BLaER1 treated with 17β-estradiol and CSF1 and Interleukin-3, amounts not matched to agents 10 nM and 100 nM (cell line): ENCODE measurements at regions not wholly inside any gene's neighbourhood (a gene's known extent, or its start where the extent isn't known, plus 50 kb on each side); places are given as distances from the start of the nearest gene placed in this dataset.

Experiments used
- H3K27ac ChIP-seq, 11 experiments: shearing (Covaris generic); formaldehyde crosslinking; 2 replicates each; pipeline ENCODE4 v1.8.1; 2022
- H3K27me3 ChIP-seq, 11 experiments: shearing (Covaris generic); formaldehyde crosslinking; 2 replicates each; pipeline ENCODE4 v1.8.1; 2022
- H3K36me3 ChIP-seq, 11 experiments: shearing (Covaris generic); formaldehyde crosslinking; 2 replicates each; pipeline ENCODE4 v1.8.1; 2022
- H3K4me1 ChIP-seq, 10 experiments: shearing (Covaris generic); formaldehyde crosslinking; 2 replicates each; pipeline ENCODE4 v1.8.1; 2022
- H3K4me2 ChIP-seq, 11 experiments: shearing (Covaris generic); formaldehyde crosslinking; 2 replicates each; pipeline ENCODE4 v1.8.1; 2022
- H3K4me3 ChIP-seq, 10 experiments: shearing (Covaris generic); formaldehyde crosslinking; 2 replicates each; pipeline ENCODE4 v1.8.1; 2022
- H3K9ac ChIP-seq, 11 experiments: shearing (Covaris generic); formaldehyde crosslinking; 2 replicates each; pipeline ENCODE4 v1.8.1; 2022
- H3K9me3 ChIP-seq, 11 experiments: shearing (Covaris generic); formaldehyde crosslinking; replicated peaks in 1 of 11; 2 replicates each; pipeline ENCODE4 v1.8.1; 2022
- H4K20me1 ChIP-seq, 11 experiments: shearing (Covaris generic); formaldehyde crosslinking; 2 replicates each; pipeline ENCODE4 v1.8.1; 2022
- Cebpa-rat ChIP-seq, 11 experiments: shearing (Covaris generic); IDR thresholded peaks; 2 replicates each; pipeline ENCODE4 v1.8.1; 2022

DNA sequence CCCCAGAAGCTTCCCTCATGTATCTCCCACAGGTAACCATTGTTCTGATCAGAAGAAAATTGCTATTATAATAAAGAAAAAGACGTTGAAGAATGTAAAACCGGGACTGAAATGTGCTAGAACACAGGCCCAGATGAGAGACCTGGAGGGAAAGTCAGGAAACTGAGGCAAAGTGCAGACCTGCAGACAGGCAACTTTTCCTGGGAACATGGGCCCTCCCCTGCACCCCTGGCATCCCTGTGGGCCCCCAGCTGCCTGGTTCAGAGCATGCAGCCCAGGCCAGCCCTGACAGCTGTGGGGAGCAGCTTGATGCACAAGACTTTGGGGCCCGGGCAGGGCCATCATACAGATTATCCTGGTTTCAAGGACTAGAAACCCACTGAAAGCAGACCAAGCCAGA lies 212.2 kb downstream of the CDC5L start:
- Histone ChIP-seq H3K27me3 (no peaks in the 10 kb centered on the region), H3K27ac (no peak overlapping the region), H3K36me3 (no peaks in the 10 kb centered on the region), H3K9me3 (0 out of 22 replicates have a peak, but pooled peaks cover 0 to 6% (median 0%) of the 10 kb centered on the region in 11 experiments), H3K9ac (no peak overlapping the region), H3K4me2 (peak overlapping the region in 4 of 11 experiments; percentile 21 to 62 (median 32); a peak in 4 of 22 replicates), H3K4me1 (peaks cover 12 to 34% (median 17%) of the 10 kb centered on the region in 10 experiments), H3K4me3 (no peak overlapping the region), H4K20me1 (no peaks in the 10 kb centered on the region)
- no peak for TF ChIP-seq Cebpa-rat (IDR thresholded peaks at IDR 0.05)

DNA sequence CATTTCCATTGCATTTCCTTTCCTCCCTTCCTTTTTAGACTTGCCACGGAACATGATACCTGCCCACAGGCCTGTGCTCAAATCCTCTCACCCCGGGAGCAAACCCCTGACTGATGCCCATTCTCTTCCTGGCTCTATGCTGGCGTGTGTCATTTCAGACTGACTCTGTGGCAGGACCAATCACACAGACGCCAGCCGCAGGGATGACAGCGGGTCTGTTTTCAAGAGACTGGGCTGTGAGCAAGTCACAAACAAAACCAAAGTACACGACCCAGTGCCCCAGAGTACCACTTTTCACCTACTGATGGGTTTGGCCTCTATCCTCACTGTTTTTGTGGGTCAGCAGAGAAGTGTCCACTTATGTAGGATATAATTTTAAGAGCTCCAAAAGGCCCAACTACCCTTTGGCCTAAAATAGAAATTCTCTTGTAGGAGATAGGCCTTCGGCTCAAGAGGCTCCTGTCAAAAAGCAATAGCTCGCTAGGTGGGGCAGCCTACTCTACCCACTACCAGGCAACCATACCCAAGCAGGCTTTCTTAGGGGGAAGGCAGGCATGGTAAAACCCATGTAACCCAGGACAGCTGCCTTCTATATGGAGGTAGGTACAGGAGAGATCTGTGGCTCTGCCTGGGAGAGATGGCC lies 215.7 kb downstream of the CDC5L start:
- H3K4me3 ChIP-seq, result no peak overlapping the region
- no peak overlapping the region for H3K27ac ChIP-seq
- no peak overlapping the region for H3K9ac ChIP-seq
- H3K4me2 ChIP-seq, result no peak overlapping the region
- no peak for TF ChIP-seq Cebpa-rat (IDR thresholded peaks at IDR 0.05)
- H3K9me3 ChIP-seq, result no peaks in the 10 kb centered on the region
- H3K4me1 ChIP-seq, result peaks cover 5 to 21% (median 9%) of the 10 kb centered on the region in 10 experiments; a peak in 16 of 20 replicates
- H3K36me3 ChIP-seq, result no peaks in the 10 kb centered on the region
- H4K20me1 ChIP-seq, result no peaks in the 10 kb centered on the region
- H3K27me3 ChIP-seq, result no peaks in the 10 kb centered on the region

DNA sequence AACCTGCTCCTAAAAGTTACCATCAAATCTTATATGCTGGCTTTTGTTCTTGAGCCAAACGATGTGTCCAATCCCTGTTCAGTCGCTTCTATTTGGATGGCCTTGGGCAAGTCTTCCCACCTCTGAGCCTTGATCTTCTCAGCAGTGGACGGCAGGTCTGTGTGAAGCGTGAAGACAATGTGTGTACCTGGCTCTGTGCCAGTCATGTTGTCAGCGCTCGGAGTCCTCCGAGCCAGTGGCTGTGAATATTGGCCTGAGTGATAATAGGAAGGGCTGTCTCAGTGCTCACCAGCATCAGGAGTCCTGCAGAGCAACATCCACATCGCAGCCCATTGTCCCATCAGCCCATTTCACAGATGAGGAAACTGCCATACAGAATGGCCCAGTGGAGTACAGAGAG lies 219.0 kb downstream of the CDC5L start:
- H3K9ac ChIP-seq, result no peak overlapping the region
- H3K27ac ChIP-seq, result no peak overlapping the region
- H3K4me2 ChIP-seq, result no peak overlapping the region
- H4K20me1 ChIP-seq, result no peaks in the 10 kb centered on the region
- 0 out of 22 replicates have a peak, but pooled peaks cover 0 to 8% (median 0%) of the 10 kb centered on the region in 11 experiments for H3K27me3 ChIP-seq
- no peak overlapping the region for H3K4me3 ChIP-seq
- no peaks in the 10 kb centered on the region; a peak in 1 of 22 replicates for H3K9me3 ChIP-seq
- H3K4me1 ChIP-seq, result no peaks in the 10 kb centered on the region
- TF ChIP-seq Cebpa-rat (IDR thresholded peaks at IDR 0.05), result no peak
- no peaks in the 10 kb centered on the region for H3K36me3 ChIP-seq

DNA sequence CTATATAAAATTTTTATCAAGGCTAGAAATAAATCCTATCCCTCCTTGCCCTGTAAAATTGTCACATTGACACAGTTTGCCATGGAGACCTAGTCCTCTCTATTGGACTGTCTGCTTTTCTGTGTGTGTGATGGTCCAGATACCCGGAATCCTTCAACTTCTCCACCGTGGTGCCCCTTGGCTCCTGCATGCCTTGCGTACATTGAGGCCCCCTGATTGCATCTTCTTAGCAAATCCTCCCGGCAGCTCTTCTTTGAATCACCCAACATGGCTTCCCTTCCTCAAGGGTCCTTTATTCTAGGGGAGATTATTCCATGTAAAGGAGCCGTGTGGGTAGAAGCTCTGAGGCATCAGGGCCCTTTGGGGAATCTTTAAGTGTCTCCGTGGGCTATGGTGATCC lies 219.5 kb downstream of the CDC5L start:
- Histone ChIP-seq H3K27me3 (0 out of 22 replicates have a peak, but pooled peaks cover 0 to 8% (median 0%) of the 10 kb centered on the region in 11 experiments), H3K4me2 (no peak overlapping the region), H3K9ac (no peak overlapping the region), H3K4me1 (no peaks in the 10 kb centered on the region), H3K27ac (no peak overlapping the region), H4K20me1 (no peaks in the 10 kb centered on the region), H3K36me3 (no peaks in the 10 kb centered on the region), H3K9me3 (no peaks in the 10 kb centered on the region; a peak in 1 of 22 replicates), H3K4me3 (no peak overlapping the region)
- no peak for TF ChIP-seq Cebpa-rat (IDR thresholded peaks at IDR 0.05)

DNA sequence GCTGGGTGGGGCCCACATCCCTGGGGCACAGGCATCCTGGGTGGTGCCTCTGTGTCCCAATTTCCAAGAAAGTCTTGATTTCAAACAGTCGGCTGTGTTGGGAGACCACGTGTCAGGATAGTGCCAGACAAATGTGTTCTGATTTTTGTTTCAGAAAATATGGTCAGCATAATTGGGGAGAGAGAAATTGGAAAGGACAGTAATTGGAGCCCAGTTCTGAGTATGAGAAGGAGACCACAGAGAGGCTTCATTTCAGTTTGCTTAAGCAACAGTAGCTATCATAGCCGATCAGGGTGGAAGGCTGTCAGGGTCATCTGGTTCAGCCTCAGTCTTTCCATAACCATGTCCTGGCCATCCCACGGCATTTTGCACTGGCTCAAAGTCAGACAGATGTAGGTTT lies 220.7 kb downstream of the CDC5L start:
- no peak for TF ChIP-seq Cebpa-rat (IDR thresholded peaks at IDR 0.05)
- H3K27ac ChIP-seq, result no peak overlapping the region

DNA sequence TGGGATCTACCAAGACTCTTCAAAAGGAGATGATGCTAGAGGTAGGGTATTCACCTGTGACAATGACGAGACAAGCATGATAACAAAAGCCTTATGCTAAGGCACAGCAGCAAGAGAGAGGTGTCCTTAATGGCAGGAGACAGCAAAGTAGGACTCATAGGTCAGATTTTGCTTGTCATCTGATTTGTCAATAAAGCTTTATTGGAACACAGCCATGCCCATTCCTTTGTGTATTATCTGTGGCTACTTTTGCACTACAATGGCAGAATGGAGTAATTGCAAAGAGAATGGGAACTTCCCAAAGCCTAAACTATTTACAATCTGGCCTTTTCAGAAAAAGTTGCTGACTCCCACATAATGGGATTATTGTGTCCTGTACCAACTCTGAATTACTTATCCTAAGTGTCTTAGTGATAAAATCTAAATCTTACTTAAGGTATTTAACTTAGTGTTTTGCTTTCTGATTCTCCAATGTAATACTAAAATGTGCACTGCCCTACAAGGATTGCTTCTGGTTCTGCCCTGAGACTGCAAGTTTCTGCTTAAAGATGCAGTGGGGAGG lies 221.6 kb downstream of the CDC5L start:
- Histone ChIP-seq H3K27me3 (peaks cover 0 to 27% (median 0%) of the 10 kb centered on the region in 11 experiments; a peak in 5 of 22 replicates), H3K36me3 (no peaks in the 10 kb centered on the region), H3K4me3 (no peak overlapping the region), H3K27ac (no peak overlapping the region), H4K20me1 (no peaks in the 10 kb centered on the region), H3K9ac (no peak overlapping the region), H3K4me2 (no peak overlapping the region), H3K4me1 (no peaks in the 10 kb centered on the region; a peak in 1 of 20 replicates), H3K9me3 (no peaks in the 10 kb centered on the region; a peak in 1 of 22 replicates)
- no peak for TF ChIP-seq Cebpa-rat (IDR thresholded peaks at IDR 0.05)

More for the DNA sequence above, 220.7 kb downstream of the CDC5L start:
- no peak overlapping the region for H3K9ac ChIP-seq
- H3K4me1 ChIP-seq, result no peaks in the 10 kb centered on the region
- no peaks in the 10 kb centered on the region for H3K36me3 ChIP-seq
- H4K20me1 ChIP-seq, result no peaks in the 10 kb centered on the region
- H3K4me2 ChIP-seq, result no peak overlapping the region
- H3K27me3 ChIP-seq, result peaks cover 0 to 18% (median 0%) of the 10 kb centered on the region in 11 experiments; a peak in 3 of 22 replicates
- H3K4me3 ChIP-seq, result no peak overlapping the region
- H3K9me3 ChIP-seq, result no peaks in the 10 kb centered on the region; a peak in 1 of 22 replicates

DNA sequence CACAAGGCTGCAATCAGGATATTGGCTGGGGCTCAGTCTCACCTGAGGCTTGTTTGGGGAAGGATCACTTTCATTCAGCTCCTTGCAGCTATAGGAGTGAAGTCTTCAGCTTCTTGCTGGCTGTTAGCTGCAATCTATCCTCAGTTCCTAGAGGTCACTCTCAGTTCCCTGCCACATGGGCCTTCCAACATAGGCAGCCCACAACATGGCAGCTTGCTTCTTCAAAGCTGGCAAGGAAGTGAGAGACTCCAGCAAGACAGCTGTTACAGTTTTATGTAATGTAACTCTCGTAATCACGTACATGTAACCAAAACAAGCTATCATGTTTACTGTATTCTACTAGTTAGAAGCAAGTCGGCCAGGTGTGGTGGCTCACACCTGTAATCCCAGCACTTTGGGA lies 226.9 kb downstream of the CDC5L start:
- H3K4me1 ChIP-seq, result peaks cover 24 to 39% (median 36%) of the 10 kb centered on the region in 10 experiments
- no peak overlapping the region for H3K27ac ChIP-seq
- no peak overlapping the region for H3K9ac ChIP-seq
- H3K4me3 ChIP-seq, result no peak overlapping the region
- H3K27me3 ChIP-seq, result peaks cover 0 to 63% (median 0%) of the 10 kb centered on the region in 11 experiments; a peak in 6 of 22 replicates
- TF ChIP-seq Cebpa-rat (IDR thresholded peaks at IDR 0.05), result no peak
- H3K4me2 ChIP-seq, result no peak overlapping the region
- no peaks in the 10 kb centered on the region for H3K36me3 ChIP-seq
- H3K9me3 ChIP-seq, result no peaks in the 10 kb centered on the region; a peak in 2 of 22 replicates
- peaks cover 0 to 10% (median 0%) of the 10 kb centered on the region in 11 experiments; a peak in 2 of 22 replicates for H4K20me1 ChIP-seq

DNA sequence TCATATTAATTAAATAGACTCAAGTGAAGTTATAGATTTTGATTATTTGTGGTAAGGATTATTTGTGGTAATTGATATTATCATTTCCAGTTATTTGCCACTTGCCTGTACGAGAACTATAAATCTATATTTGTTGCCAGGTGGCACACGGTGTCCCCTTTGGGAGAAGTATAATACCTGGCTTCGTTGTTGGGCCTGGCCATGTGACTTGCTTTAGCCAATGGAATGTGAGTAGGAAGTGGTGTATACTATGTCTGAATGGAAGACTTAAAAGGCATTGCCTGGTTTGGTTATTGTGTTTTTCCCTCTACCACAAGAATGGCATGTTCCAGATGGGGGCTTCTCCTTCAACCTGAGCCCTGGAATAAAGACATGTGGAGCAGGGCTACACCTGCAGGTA lies 228.1 kb downstream of the CDC5L start:
- H3K9ac ChIP-seq, result no peak overlapping the region
- H3K4me1 ChIP-seq, result peaks cover 36 to 51% (median 47%) of the 10 kb centered on the region in 10 experiments
- H3K27ac ChIP-seq, result no peak overlapping the region
- peak overlapping the region in 2 of 11 experiments; percentile 76 to 83; a peak in 6 of 22 replicates for H3K4me2 ChIP-seq
- peaks cover 0 to 10% (median 0%) of the 10 kb centered on the region in 11 experiments; a peak in 2 of 22 replicates for H4K20me1 ChIP-seq
- H3K36me3 ChIP-seq, result no peaks in the 10 kb centered on the region
- H3K27me3 ChIP-seq, result peaks cover 0 to 73% (median 0%) of the 10 kb centered on the region in 11 experiments; a peak in 6 of 22 replicates
- no peak overlapping the region for H3K4me3 ChIP-seq
- H3K9me3 ChIP-seq, result no peaks in the 10 kb centered on the region; a peak in 2 of 22 replicates
- no peak for TF ChIP-seq Cebpa-rat (IDR thresholded peaks at IDR 0.05)

DNA sequence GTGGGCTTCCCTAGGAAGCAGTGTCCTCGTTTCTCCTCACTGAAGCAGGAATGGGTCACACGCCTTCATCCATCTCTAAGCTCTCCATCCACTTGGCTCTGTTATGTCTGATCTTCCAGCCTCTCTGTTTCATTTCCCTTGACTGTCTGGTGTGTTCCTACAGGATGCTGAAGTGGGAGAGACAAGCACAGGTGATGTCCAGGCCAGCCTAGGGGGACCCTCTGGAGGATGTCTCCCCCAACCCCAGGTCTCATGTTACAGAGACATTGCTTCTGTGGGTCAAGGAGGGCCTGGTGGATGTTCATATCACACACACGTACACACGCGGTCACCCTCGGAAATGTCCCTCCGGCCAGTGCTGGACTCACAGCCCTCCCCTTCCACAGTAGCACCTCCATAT lies 229.9 kb downstream of the CDC5L start:
- H3K4me1 ChIP-seq, result peaks cover 51 to 69% (median 65%) of the 10 kb centered on the region in 10 experiments
- peaks cover 0 to 80% (median 0%) of the 10 kb centered on the region in 11 experiments; a peak in 6 of 22 replicates for H3K27me3 ChIP-seq
- H3K4me3 ChIP-seq, result no peak overlapping the region
- H3K9ac ChIP-seq, result no peak overlapping the region
- H3K27ac ChIP-seq, result peak overlapping the region in 1 of 11 experiments; percentile 68; a peak in 1 of 22 replicates
- no peaks in the 10 kb centered on the region for H3K36me3 ChIP-seq
- H3K4me2 ChIP-seq, result peak overlapping the region; percentile 74 to 87 (median 83)
- no peak for TF ChIP-seq Cebpa-rat (IDR thresholded peaks at IDR 0.05)
- peaks cover 0 to 10% (median 0%) of the 10 kb centered on the region in 11 experiments; a peak in 2 of 22 replicates for H4K20me1 ChIP-seq
- no peaks in the 10 kb centered on the region; a peak in 1 of 22 replicates for H3K9me3 ChIP-seq
